Testis (tissue), 2 donors: ENCODE measurements at regions not wholly inside any gene's neighbourhood (a gene's known extent, or its start where the extent isn't known, plus 50 kb on each side); places are given as distances from the start of the nearest gene placed in this dataset.

ENCODE experiments used
- POLR2A ChIP-seq: fragments of 450-650 bp; IDR thresholded peaks from one replicate; pipeline ENCODE4 v1.6.1; 2017; ENCODE audit warnings: antibody characterized with exemption, mild to moderate bottlenecking, moderate library complexity
- TF ChIP-seq, protein P1 (sequence below), 3 experiments: fragments of 450-650 bp in 2 of 3; fragments of 200-600 bp in 1 of 3; sonication (generic) in 1 of 3; IDR thresholded peaks; one replicate each; pipeline ENCODE4 v1.5.1; 2016 to 2019; ENCODE audit warnings: antibody characterized with exemption in 3 of 3, mild to moderate bottlenecking in 2 of 3, moderate library complexity in 1 of 3

DNA sequence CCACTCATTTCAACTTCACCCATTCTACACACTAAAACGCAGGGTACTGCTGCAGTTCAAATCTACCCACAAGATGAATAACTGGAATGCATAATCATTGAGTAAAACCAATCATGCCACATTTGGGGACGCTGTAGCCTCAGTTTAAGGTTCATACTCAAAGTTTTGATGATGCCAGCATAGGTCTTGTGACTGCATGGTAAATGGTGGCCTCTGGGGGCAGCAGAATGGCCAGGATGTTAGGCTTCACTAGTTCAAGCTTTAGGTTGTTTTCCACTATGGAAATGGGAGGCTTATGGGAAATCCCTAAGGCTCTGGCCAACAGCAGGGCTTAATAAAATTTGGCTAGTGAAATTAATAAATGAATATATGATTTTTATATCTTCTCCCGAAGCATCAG, 104.3 kb upstream of the TSC22D2 start:
- TF ChIP-seq, protein P1, sequence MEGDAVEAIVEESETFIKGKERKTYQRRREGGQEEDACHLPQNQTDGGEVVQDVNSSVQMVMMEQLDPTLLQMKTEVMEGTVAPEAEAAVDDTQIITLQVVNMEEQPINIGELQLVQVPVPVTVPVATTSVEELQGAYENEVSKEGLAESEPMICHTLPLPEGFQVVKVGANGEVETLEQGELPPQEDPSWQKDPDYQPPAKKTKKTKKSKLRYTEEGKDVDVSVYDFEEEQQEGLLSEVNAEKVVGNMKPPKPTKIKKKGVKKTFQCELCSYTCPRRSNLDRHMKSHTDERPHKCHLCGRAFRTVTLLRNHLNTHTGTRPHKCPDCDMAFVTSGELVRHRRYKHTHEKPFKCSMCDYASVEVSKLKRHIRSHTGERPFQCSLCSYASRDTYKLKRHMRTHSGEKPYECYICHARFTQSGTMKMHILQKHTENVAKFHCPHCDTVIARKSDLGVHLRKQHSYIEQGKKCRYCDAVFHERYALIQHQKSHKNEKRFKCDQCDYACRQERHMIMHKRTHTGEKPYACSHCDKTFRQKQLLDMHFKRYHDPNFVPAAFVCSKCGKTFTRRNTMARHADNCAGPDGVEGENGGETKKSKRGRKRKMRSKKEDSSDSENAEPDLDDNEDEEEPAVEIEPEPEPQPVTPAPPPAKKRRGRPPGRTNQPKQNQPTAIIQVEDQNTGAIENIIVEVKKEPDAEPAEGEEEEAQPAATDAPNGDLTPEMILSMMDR (IDR thresholded peaks at IDR 0.05) = no peak
- no peak for TF ChIP-seq POLR2A
